Parathyroid adenoma (tissue), 2 donors: ENCODE measurements at regions not wholly inside any gene's neighbourhood (a gene's known extent, or its start where the extent isn't known, plus 50 kb on each side); places are given as distances from the start of the nearest gene placed in this dataset.

Source experiments
- H2AFZ ChIP-seq: fragments of 300-600 bp; sonication (generic); one replicate; pipeline ENCODE4 v1.7.0; 2017; ENCODE audit warnings: antibody characterized with exemption, mild to moderate bottlenecking
- H3K27ac ChIP-seq: fragments of 300-600 bp; sonication (generic); one replicate; pipeline ENCODE4 v1.7.0; 2017
- H3K27me3 ChIP-seq: fragments of 300-600 bp; sonication (generic); one replicate; pipeline ENCODE4 v1.7.0; 2017; ENCODE audit warnings: low read length; ENCODE audit not compliant: control insufficient read depth, insufficient read depth
- H3K36me3 ChIP-seq: fragments of 300-600 bp; sonication (generic); one replicate; pipeline ENCODE4 v1.7.0; 2017; ENCODE audit warnings: low read length; ENCODE audit not compliant: control insufficient read depth, insufficient read depth
- H3K4me1 ChIP-seq: fragments of 300-600 bp; sonication (generic); one replicate; pipeline ENCODE4 v1.7.0; 2017; ENCODE audit warnings: control low read depth
- H3K4me2 ChIP-seq: fragments of 300-600 bp; sonication (generic); one replicate; pipeline ENCODE4 v1.7.0; 2017; ENCODE audit warnings: low read length
- H3K4me3 ChIP-seq: fragments of 300-600 bp; sonication (generic); one replicate; pipeline ENCODE4 v1.7.0; 2017; ENCODE audit warnings: low read depth, low read length
- H3K79me2 ChIP-seq: fragments of 300-600 bp; sonication (generic); one replicate; pipeline ENCODE4 v1.7.0; 2017; ENCODE audit warnings: control low read depth
- H3K9ac ChIP-seq: fragments of 300-600 bp; sonication (generic); one replicate; pipeline ENCODE4 v1.7.0; 2017; ENCODE audit warnings: mild to moderate bottlenecking
- H3K9me3 ChIP-seq: fragments of 300-600 bp; sonication (generic); one replicate; pipeline ENCODE4 v1.7.0; 2017; ENCODE audit warnings: low read length; ENCODE audit not compliant: control insufficient read depth
- CTCF ChIP-seq: fragments of 300-600 bp; sonication (generic); IDR thresholded peaks from one replicate; pipeline ENCODE4 v1.7.0; 2017; ENCODE audit warnings: antibody characterized with exemption, mild to moderate bottlenecking
- donor health status: primary hyperparathyroidism.

GRCh38 chr4:143082701-143083100, 102.0 kb upstream of the USP38 start:
- Histone ChIP-seq H3K27me3 (no peaks in the 10 kb centered on the region), H3K79me2 (no peaks in the 10 kb centered on the region), H3K9ac (no peak overlapping the region), H3K4me1 (no peaks in the 10 kb centered on the region), H3K36me3 (no peaks in the 10 kb centered on the region), H3K4me2 (no peak overlapping the region), H3K9me3 (no peaks in the 10 kb centered on the region), H3K27ac (no peak overlapping the region), H2AFZ (no peak overlapping the region), H3K4me3 (no peak overlapping the region)
- no peak for TF ChIP-seq CTCF

DNA sequence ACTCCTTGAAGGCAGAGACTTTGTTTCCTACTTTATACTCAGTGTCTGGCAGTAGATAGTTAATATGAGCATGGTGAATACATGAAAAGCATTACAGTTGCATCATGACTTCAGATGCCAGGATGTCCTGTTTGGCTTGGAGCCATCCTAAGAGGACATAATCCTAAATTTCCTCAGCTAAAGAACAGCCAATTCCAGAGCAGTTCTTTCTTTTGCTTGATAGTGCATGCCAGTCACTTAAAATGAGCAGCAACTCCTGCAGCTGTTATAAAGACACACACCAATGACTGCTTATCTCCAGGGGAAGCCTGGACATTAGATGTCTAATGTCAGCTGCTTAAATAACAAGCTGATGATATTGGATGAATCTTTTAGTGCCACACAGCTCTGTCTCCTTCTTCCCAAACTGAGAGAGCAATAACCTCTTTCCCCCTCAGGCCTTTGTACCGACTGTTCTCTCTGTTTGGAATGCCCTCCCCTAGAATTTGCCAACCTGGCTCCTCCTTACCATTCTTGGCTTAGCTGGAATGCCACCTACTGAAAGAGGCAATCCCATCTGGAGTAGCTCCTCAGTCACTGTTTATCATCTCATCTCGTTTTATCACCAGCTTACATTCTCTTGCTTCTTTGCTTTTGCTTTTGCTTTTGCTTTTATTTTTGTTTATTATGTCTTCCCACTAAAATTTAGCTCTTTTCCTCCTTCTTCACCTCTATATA, 100.8 kb upstream of the USP38 start:
- Histone ChIP-seq H3K36me3 (no peaks in the 10 kb centered on the region), H3K4me1 (no peaks in the 10 kb centered on the region), H3K79me2 (no peaks in the 10 kb centered on the region), H3K27ac (no peak overlapping the region), H3K4me3 (no peak overlapping the region), H3K27me3 (no peaks in the 10 kb centered on the region), H2AFZ (no peak overlapping the region), H3K9me3 (no peaks in the 10 kb centered on the region), H3K9ac (no peak overlapping the region), H3K4me2 (no peak overlapping the region)
- TF ChIP-seq CTCF, result no peak

- H3K27ac ChIP-seq, result no peak overlapping the region
- H3K4me3 ChIP-seq, result no peak overlapping the region
- no peak for TF ChIP-seq CTCF
- no peak overlapping the region for H2AFZ ChIP-seq
- H3K4me1 ChIP-seq, result no peaks in the 10 kb centered on the region
- H3K9me3 ChIP-seq, result no peaks in the 10 kb centered on the region
- H3K9ac ChIP-seq, result no peak overlapping the region
- H3K4me2 ChIP-seq, result no peak overlapping the region
- H3K27me3 ChIP-seq, result no peaks in the 10 kb centered on the region
- H3K36me3 ChIP-seq, result no peaks in the 10 kb centered on the region
- H3K79me2 ChIP-seq, result no peaks in the 10 kb centered on the region
Observed at GRCh38 chr4:143084566-143084965, 100.2 kb upstream of the USP38 start.

- Histone ChIP-seq H3K9ac (no peak overlapping the region), H3K36me3 (no peaks in the 10 kb centered on the region), H3K27ac (no peak overlapping the region), H3K79me2 (no peaks in the 10 kb centered on the region), H3K9me3 (no peaks in the 10 kb centered on the region), H2AFZ (no peak overlapping the region), H3K27me3 (no peaks in the 10 kb centered on the region), H3K4me1 (no peaks in the 10 kb centered on the region), H3K4me3 (no peak overlapping the region), H3K4me2 (no peak overlapping the region)
- no peak for TF ChIP-seq CTCF
Observed at GRCh38 chr4:143085224-143085623, 99.5 kb upstream of the USP38 start.

- Histone ChIP-seq H3K4me1 (no peaks in the 10 kb centered on the region), H3K4me3 (no peak overlapping the region), H3K27ac (no peak overlapping the region), H2AFZ (no peak overlapping the region), H3K4me2 (no peak overlapping the region), H3K79me2 (no peaks in the 10 kb centered on the region), H3K9me3 (no peaks in the 10 kb centered on the region), H3K36me3 (no peaks in the 10 kb centered on the region), H3K27me3 (no peaks in the 10 kb centered on the region), H3K9ac (no peak overlapping the region)
- TF ChIP-seq CTCF, result no peak
Observed at GRCh38 chr4:143085659-143086058, 99.1 kb upstream of the USP38 start.
